K562 (cell line): ENCODE measurements at regions not wholly inside any gene's neighbourhood (a gene's known extent, or its start where the extent isn't known, plus 50 kb on each side); places are given as distances from the start of the nearest gene placed in this dataset.

Source experiments
- EGR1 ChIP-seq: fragments of 450-650 bp; conservative IDR thresholded peaks from 2 replicates; pipeline ENCODE4 v1.6.1; 2017; ENCODE audit warnings: mild to moderate bottlenecking
- EP300 ChIP-seq: IDR thresholded peaks from 2 replicates; pipeline ENCODE4 v1.6.1; 2012; ENCODE audit warnings: low read length, improper control_type of control experiment
- ETV6 ChIP-seq, 3 experiments: fragments of 150-350 bp in 1 of 3; sonication (generic) in 1 of 3; formaldehyde crosslinking in 1 of 3; IDR thresholded peaks; 2 replicates each; pipeline versions ENCODE4 v1.6.1 to v1.8.0; 2014 to 2022; ENCODE audit warnings: borderline replicate concordance in 2 of 3, low read depth in 2 of 3, antibody characterized with exemption in 1 of 3, low read length in 1 of 3, mild to moderate bottlenecking in 1 of 3, missing genetic modification reagents in 1 of 3
- JUND ChIP-seq, 2 experiments: IDR thresholded peaks; 2 replicates in 1 of 2; 3 replicates in 1 of 2; pipeline ENCODE4 v1.6.1; 2011; ENCODE audit warnings: borderline replicate concordance in 2 of 2, low read depth in 2 of 2, low read length in 2 of 2, improper control_type of control experiment in 1 of 2, missing biosample characterization in 1 of 2, missing genetic modification characterization in 1 of 2, missing genetic modification reagents in 1 of 2
- MBD2 ChIP-seq: sonication (generic); IDR thresholded peaks from 2 replicates; pipeline ENCODE4 v1.6.1; 2016; ENCODE audit warnings: low read depth, borderline replicate concordance
- NRF1 ChIP-seq, 2 experiments: fragments of 450-650 bp; IDR thresholded peaks in 1 of 2; conservative IDR thresholded peaks in 1 of 2; 2 replicates each; pipeline ENCODE4 v1.6.1; 2014; ENCODE audit warnings: mild to moderate bottlenecking in 2 of 2
- REST ChIP-seq, 2 experiments: fragments of 450-650 bp; formaldehyde crosslinking in 1 of 2; IDR thresholded peaks; 2 replicates each; pipeline versions ENCODE4 v1.4.0 to v1.6.1; 2014 to 2020; ENCODE audit warnings: mild to moderate bottlenecking in 2 of 2, borderline replicate concordance in 1 of 2, low read depth in 1 of 2
- SMARCC2 ChIP-seq: fragments of 450-650 bp; IDR thresholded peaks from 2 replicates; pipeline ENCODE4 v1.6.1; 2017; ENCODE audit warnings: antibody characterized with exemption, moderate library complexity, mild to moderate bottlenecking, low read depth
- ZFX ChIP-seq: sonication (generic); formaldehyde crosslinking; IDR thresholded peaks from 2 replicates; pipeline ENCODE4 v1.8.0; 2022; ENCODE audit warnings: mild to moderate bottlenecking, missing genetic modification reagents, moderate library complexity
- ZNF121 ChIP-seq: sonication (generic); formaldehyde crosslinking; conservative IDR thresholded peaks from 2 replicates; pipeline ENCODE4 v1.8.0; 2022; ENCODE audit warnings: missing genetic modification reagents
- TF ChIP-seq, protein P1 (sequence below): sonication (generic); formaldehyde crosslinking; IDR thresholded peaks from 2 replicates; pipeline ENCODE4 v1.8.0; 2022; ENCODE audit warnings: mild to moderate bottlenecking, missing genetic modification reagents
- TF ChIP-seq, protein P2 (sequence below), 3 experiments: IDR thresholded peaks in 2 of 3; conservative IDR thresholded peaks in 1 of 3; 2 replicates each; pipeline ENCODE4 v1.5.1; 2011 to 2012; ENCODE audit warnings: low read length in 3 of 3, mild to moderate bottlenecking in 3 of 3, control low read depth in 2 of 3, improper control_type of control experiment in 1 of 3, inconsistent platforms in 1 of 3, low read depth in 1 of 3, mixed read lengths in 1 of 3, moderate library complexity in 1 of 3; ENCODE audit not compliant: insufficient read depth in 2 of 3
- TF ChIP-seq, protein P3 (sequence below): sonication (generic); formaldehyde crosslinking; IDR thresholded peaks from 2 replicates; pipeline ENCODE4 v1.5.0; 2020; ENCODE audit warnings: missing genetic modification reagents
- TF ChIP-seq, protein P4 (sequence below): fragments of 250-450 bp; sonication (Bioruptor Pico); IDR thresholded peaks from 2 replicates; pipeline ENCODE4 v1.5.1; 2021; ENCODE audit warnings: mild to moderate bottlenecking

DNA sequence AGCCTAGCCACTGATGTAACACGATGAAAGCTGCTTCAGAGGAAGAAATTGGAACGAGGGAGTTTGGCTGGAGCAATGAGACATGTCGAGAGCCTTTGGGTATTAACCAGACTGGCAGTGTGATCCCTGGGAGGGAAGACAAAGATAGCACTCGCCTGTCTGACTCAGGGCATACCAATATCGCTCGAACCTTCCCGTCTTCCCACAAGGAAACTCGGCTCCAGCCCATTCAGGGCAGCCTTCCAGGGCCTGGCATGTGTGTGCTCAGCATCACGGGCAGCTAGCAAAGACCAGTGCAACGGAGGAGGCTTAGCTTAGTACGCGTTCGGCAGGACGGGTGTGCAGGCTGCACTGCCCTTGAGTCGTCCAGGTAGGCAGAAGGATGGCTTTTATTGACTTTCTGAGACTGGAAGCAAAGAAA lies 356.9 kb upstream of the WWC1 start:
- no peak for TF ChIP-seq ETV6 (IDR thresholded peaks at IDR 0.05; ENCODE audit: borderline replicate concordance in 1 of 2, low read depth in 2 of 2, low read length in 1 of 2)
- no peak for TF ChIP-seq ETV6 (CRISPR knock-in tag; IDR thresholded peaks at IDR 0.05; ENCODE audit: borderline replicate concordance)
- no peak for TF ChIP-seq NRF1 (conservative IDR thresholded peaks at IDR 0.05 in 1 of 2, IDR thresholded peaks at IDR 0.05 in 1 of 2)
- TF ChIP-seq, protein P1, sequence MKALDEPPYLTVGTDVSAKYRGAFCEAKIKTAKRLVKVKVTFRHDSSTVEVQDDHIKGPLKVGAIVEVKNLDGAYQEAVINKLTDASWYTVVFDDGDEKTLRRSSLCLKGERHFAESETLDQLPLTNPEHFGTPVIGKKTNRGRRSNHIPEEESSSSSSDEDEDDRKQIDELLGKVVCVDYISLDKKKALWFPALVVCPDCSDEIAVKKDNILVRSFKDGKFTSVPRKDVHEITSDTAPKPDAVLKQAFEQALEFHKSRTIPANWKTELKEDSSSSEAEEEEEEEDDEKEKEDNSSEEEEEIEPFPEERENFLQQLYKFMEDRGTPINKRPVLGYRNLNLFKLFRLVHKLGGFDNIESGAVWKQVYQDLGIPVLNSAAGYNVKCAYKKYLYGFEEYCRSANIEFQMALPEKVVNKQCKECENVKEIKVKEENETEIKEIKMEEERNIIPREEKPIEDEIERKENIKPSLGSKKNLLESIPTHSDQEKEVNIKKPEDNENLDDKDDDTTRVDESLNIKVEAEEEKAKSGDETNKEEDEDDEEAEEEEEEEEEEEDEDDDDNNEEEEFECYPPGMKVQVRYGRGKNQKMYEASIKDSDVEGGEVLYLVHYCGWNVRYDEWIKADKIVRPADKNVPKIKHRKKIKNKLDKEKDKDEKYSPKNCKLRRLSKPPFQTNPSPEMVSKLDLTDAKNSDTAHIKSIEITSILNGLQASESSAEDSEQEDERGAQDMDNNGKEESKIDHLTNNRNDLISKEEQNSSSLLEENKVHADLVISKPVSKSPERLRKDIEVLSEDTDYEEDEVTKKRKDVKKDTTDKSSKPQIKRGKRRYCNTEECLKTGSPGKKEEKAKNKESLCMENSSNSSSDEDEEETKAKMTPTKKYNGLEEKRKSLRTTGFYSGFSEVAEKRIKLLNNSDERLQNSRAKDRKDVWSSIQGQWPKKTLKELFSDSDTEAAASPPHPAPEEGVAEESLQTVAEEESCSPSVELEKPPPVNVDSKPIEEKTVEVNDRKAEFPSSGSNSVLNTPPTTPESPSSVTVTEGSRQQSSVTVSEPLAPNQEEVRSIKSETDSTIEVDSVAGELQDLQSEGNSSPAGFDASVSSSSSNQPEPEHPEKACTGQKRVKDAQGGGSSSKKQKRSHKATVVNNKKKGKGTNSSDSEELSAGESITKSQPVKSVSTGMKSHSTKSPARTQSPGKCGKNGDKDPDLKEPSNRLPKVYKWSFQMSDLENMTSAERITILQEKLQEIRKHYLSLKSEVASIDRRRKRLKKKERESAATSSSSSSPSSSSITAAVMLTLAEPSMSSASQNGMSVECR: no peak
- TF ChIP-seq, protein P2, sequence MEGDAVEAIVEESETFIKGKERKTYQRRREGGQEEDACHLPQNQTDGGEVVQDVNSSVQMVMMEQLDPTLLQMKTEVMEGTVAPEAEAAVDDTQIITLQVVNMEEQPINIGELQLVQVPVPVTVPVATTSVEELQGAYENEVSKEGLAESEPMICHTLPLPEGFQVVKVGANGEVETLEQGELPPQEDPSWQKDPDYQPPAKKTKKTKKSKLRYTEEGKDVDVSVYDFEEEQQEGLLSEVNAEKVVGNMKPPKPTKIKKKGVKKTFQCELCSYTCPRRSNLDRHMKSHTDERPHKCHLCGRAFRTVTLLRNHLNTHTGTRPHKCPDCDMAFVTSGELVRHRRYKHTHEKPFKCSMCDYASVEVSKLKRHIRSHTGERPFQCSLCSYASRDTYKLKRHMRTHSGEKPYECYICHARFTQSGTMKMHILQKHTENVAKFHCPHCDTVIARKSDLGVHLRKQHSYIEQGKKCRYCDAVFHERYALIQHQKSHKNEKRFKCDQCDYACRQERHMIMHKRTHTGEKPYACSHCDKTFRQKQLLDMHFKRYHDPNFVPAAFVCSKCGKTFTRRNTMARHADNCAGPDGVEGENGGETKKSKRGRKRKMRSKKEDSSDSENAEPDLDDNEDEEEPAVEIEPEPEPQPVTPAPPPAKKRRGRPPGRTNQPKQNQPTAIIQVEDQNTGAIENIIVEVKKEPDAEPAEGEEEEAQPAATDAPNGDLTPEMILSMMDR (IDR thresholded peaks at IDR 0.05 in 2 of 3, conservative IDR thresholded peaks at IDR 0.05 in 1 of 3; ENCODE audit: insufficient read depth in 2 of 3, low read depth in 1 of 3, low read length in 3 of 3): no peak
- TF ChIP-seq ZFX (CRISPR knock-in tag): no peak
- TF ChIP-seq, protein P3, sequence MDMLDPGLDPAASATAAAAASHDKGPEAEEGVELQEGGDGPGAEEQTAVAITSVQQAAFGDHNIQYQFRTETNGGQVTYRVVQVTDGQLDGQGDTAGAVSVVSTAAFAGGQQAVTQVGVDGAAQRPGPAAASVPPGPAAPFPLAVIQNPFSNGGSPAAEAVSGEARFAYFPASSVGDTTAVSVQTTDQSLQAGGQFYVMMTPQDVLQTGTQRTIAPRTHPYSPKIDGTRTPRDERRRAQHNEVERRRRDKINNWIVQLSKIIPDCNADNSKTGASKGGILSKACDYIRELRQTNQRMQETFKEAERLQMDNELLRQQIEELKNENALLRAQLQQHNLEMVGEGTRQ: no peak
- no peak for TF ChIP-seq ZNF121 (CRISPR knock-in tag)
- TF ChIP-seq EP300: no peak
- TF ChIP-seq, protein P4, sequence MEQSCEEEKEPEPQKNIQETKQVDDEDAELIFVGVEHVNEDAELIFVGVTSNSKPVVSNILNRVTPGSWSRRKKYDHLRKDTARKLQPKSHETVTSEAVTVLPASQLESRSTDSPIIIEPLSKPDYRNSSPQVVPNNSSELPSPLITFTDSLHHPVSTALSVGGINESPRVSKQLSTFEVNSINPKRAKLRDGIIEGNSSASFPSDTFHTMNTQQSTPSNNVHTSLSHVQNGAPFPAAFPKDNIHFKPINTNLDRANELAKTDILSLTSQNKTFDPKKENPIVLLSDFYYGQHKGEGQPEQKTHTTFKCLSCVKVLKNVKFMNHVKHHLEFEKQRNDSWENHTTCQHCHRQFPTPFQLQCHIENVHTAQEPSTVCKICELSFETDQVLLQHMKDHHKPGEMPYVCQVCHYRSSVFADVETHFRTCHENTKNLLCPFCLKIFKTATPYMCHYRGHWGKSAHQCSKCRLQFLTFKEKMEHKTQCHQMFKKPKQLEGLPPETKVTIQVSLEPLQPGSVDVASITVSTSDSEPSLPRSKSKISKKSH (CRISPR knock-in tag): no peak
- no peak for TF ChIP-seq MBD2
- no peak for TF ChIP-seq REST (IDR thresholded peaks at IDR 0.05; ENCODE audit: borderline replicate concordance)
- no peak for TF ChIP-seq REST (CRISPR knock-in tag; IDR thresholded peaks at IDR 0.05; ENCODE audit: low read depth)
- TF ChIP-seq SMARCC2: no peak
- no peak for TF ChIP-seq EGR1
- no peak for TF ChIP-seq JUND (IDR thresholded peaks at IDR 0.05; ENCODE audit: borderline replicate concordance, low read depth, low read length)
- TF ChIP-seq JUND (tag; IDR thresholded peaks at IDR 0.05; ENCODE audit: borderline replicate concordance, low read depth, low read length): no peak
